ENCODE measurements at regions not wholly inside any gene's neighbourhood (a gene's known extent, or its start where the extent isn't known, plus 50 kb on each side); places are given as distances from the start of the nearest gene placed in this dataset.
"Not testable (repeated sequence)": the region's sequence is repeated elsewhere in the genome, so short reads cannot be mapped to it uniquely, and the experiment has no call there.

- H3K27me3 Mint-ChIP-seq = no peaks in the 10 kb centered on the region
- no peak overlapping the region for H3K27ac Mint-ChIP-seq
- no peak overlapping the region for H3K4me3 Mint-ChIP-seq
- no peak for DNase-seq
- H3K9me3 Mint-ChIP-seq = no peaks in the 10 kb centered on the region
- H3K36me3 Mint-ChIP-seq (ENCODE audit: low read depth) = no peaks in the 10 kb centered on the region
- peaks cover 6% of the 10 kb centered on the region for H3K4me1 Mint-ChIP-seq (ENCODE audit: low read depth)
These were observed 177.1 kb downstream of the RNF144A start for GRCh38 chr2:7094231-7094741.

GRCh38 chr2:7096726-7097352, 179.6 kb downstream of the RNF144A start:
- Mint-ChIP-seq H3K4me3 (no peak overlapping the region), H3K9me3 (no peaks in the 10 kb centered on the region), H3K27ac (no peak overlapping the region), H3K27me3 (no peaks in the 10 kb centered on the region), H3K4me1 (ENCODE audit: low read depth) (peaks cover 6% of the 10 kb centered on the region), H3K36me3 (ENCODE audit: low read depth) (no peaks in the 10 kb centered on the region)
- no peak for DNase-seq

GRCh38 chr2:7097353-7097895, 180.2 kb downstream of the RNF144A start:
- peaks cover 6% of the 10 kb centered on the region for H3K4me1 Mint-ChIP-seq (ENCODE audit: low read depth)
- H3K9me3 Mint-ChIP-seq = no peaks in the 10 kb centered on the region
- H3K36me3 Mint-ChIP-seq (ENCODE audit: low read depth) = no peaks in the 10 kb centered on the region
- no peaks in the 10 kb centered on the region for H3K27me3 Mint-ChIP-seq
- peak; percentile 86 for DNase-seq
- H3K4me3 Mint-ChIP-seq = peak overlapping the region; percentile 58
- H3K27ac Mint-ChIP-seq = no peak overlapping the region

- no peaks in the 10 kb centered on the region for H3K9me3 Mint-ChIP-seq
- no peak overlapping the region for H3K27ac Mint-ChIP-seq
- peaks cover 6% of the 10 kb centered on the region for H3K4me1 Mint-ChIP-seq (ENCODE audit: low read depth)
- H3K27me3 Mint-ChIP-seq = no peaks in the 10 kb centered on the region
- H3K36me3 Mint-ChIP-seq (ENCODE audit: low read depth) = no peaks in the 10 kb centered on the region
- H3K4me3 Mint-ChIP-seq = no peak overlapping the region
- DNase-seq = no peak
These were observed 181.6 kb downstream of the RNF144A start for GRCh38 chr2:7098816-7099215.

- not testable (repeated sequence) for H3K27ac Mint-ChIP-seq; H3K9me3 Mint-ChIP-seq; H3K36me3 Mint-ChIP-seq (ENCODE audit: low read depth); DNase-seq; H3K27me3 Mint-ChIP-seq; H3K4me1 Mint-ChIP-seq (ENCODE audit: low read depth); H3K4me3 Mint-ChIP-seq
These were observed 182.5 kb downstream of the RNF144A start for GRCh38 chr2:7099687-7100086.

GRCh38 chr2:7102826-7103225, 185.6 kb downstream of the RNF144A start:
- Mint-ChIP-seq H3K36me3 (ENCODE audit: low read depth) (peaks cover 5% of the 10 kb centered on the region), H3K9me3 (no peaks in the 10 kb centered on the region), H3K4me3 (no peak overlapping the region), H3K4me1 (ENCODE audit: low read depth) (no peaks in the 10 kb centered on the region), H3K27ac (no peak overlapping the region), H3K27me3 (no peaks in the 10 kb centered on the region)
- DNase-seq = no peak

- Mint-ChIP-seq H3K9me3 (peaks cover 2% of the 10 kb centered on the region), H3K27ac (no peak overlapping the region), H3K4me3 (no peak overlapping the region)
These were observed 191.8 kb downstream of the RNF144A start for GRCh38 chr2:7108792-7109532.

GRCh38 chr2:7109533-7109885, 192.3 kb downstream of the RNF144A start:
- no peak for DNase-seq
- Mint-ChIP-seq H3K27me3 (no peaks in the 10 kb centered on the region), H3K27ac (no peak overlapping the region), H3K36me3 (ENCODE audit: low read depth) (peaks cover 7% of the 10 kb centered on the region), H3K4me1 (ENCODE audit: low read depth) (no peaks in the 10 kb centered on the region), H3K4me3 (no peak overlapping the region), H3K9me3 (peaks cover 3% of the 10 kb centered on the region)

More at GRCh38 chr2:7108792-7109532, 191.8 kb downstream of the RNF144A start:
- DNase-seq = no peak
- Mint-ChIP-seq H3K4me1 (ENCODE audit: low read depth) (no peaks in the 10 kb centered on the region), H3K27me3 (no peaks in the 10 kb centered on the region), H3K36me3 (ENCODE audit: low read depth) (peaks cover 7% of the 10 kb centered on the region)

GRCh38 chr2:7111626-7112025, 194.4 kb downstream of the RNF144A start:
- peaks cover 2% of the 10 kb centered on the region for H3K36me3 Mint-ChIP-seq (ENCODE audit: low read depth)
- no peak overlapping the region for H3K27ac Mint-ChIP-seq
- H3K4me3 Mint-ChIP-seq = no peak overlapping the region
- no peak for DNase-seq
- H3K9me3 Mint-ChIP-seq = peaks cover 3% of the 10 kb centered on the region
- no peaks in the 10 kb centered on the region for H3K27me3 Mint-ChIP-seq
- H3K4me1 Mint-ChIP-seq (ENCODE audit: low read depth) = no peaks in the 10 kb centered on the region

GRCh38 chr2:7115364-7115763, 198.2 kb downstream of the RNF144A start:
- Mint-ChIP-seq H3K27ac (no peak overlapping the region), H3K36me3 (ENCODE audit: low read depth) (peaks cover 2% of the 10 kb centered on the region), H3K9me3 (peaks cover 3% of the 10 kb centered on the region)

GRCh38 chr2:7115906-7116305, 198.7 kb downstream of the RNF144A start:
- peaks cover 3% of the 10 kb centered on the region for H3K9me3 Mint-ChIP-seq
- peaks cover 2% of the 10 kb centered on the region for H3K36me3 Mint-ChIP-seq (ENCODE audit: low read depth)
- H3K27ac Mint-ChIP-seq = no peak overlapping the region
- H3K4me3 Mint-ChIP-seq = no peak overlapping the region
- H3K4me1 Mint-ChIP-seq (ENCODE audit: low read depth) = no peaks in the 10 kb centered on the region
- no peaks in the 10 kb centered on the region for H3K27me3 Mint-ChIP-seq
- DNase-seq = no peak

More at GRCh38 chr2:7115364-7115763, 198.2 kb downstream of the RNF144A start:
- Mint-ChIP-seq H3K4me1 (ENCODE audit: low read depth) (no peaks in the 10 kb centered on the region), H3K27me3 (no peaks in the 10 kb centered on the region), H3K4me3 (no peak overlapping the region)
- DNase-seq = no peak

GRCh38 chr2:7116511-7116910, 199.3 kb downstream of the RNF144A start:
- DNase-seq = no peak
- peaks cover 3% of the 10 kb centered on the region for H3K9me3 Mint-ChIP-seq
- no peaks in the 10 kb centered on the region for H3K27me3 Mint-ChIP-seq
- H3K27ac Mint-ChIP-seq = no peak overlapping the region
- H3K4me1 Mint-ChIP-seq (ENCODE audit: low read depth) = no peaks in the 10 kb centered on the region
- no peak overlapping the region for H3K4me3 Mint-ChIP-seq
- H3K36me3 Mint-ChIP-seq (ENCODE audit: low read depth) = peaks cover 2% of the 10 kb centered on the region

- no peaks in the 10 kb centered on the region for H3K4me1 Mint-ChIP-seq (ENCODE audit: low read depth)
- H3K27me3 Mint-ChIP-seq = no peaks in the 10 kb centered on the region
- DNase-seq = no peak
- peaks cover 3% of the 10 kb centered on the region for H3K9me3 Mint-ChIP-seq
- no peak overlapping the region for H3K4me3 Mint-ChIP-seq
- H3K27ac Mint-ChIP-seq = no peak overlapping the region
- peaks cover 2% of the 10 kb centered on the region for H3K36me3 Mint-ChIP-seq (ENCODE audit: low read depth)
These were observed 199.9 kb downstream of the RNF144A start for GRCh38 chr2:7117076-7117475.

GRCh38 chr2:7118606-7119131, 201.5 kb downstream of the RNF144A start:
- no peaks in the 10 kb centered on the region for H3K36me3 Mint-ChIP-seq (ENCODE audit: low read depth)
- H3K4me3 Mint-ChIP-seq = no peak overlapping the region
- H3K27me3 Mint-ChIP-seq = no peaks in the 10 kb centered on the region
- no peak overlapping the region for H3K27ac Mint-ChIP-seq
- H3K4me1 Mint-ChIP-seq (ENCODE audit: low read depth) = no peaks in the 10 kb centered on the region
- peaks cover 3% of the 10 kb centered on the region for H3K9me3 Mint-ChIP-seq
- no peak for DNase-seq

Data from activated T-cell treated with anti-CD3 and anti-CD28 coated beads, Interleukin-2, amount 50 U/mL, for 24 hours (primary cell).